A549 (cell line): ENCODE measurements at regions not wholly inside any gene's neighbourhood (a gene's known extent, or its start where the extent isn't known, plus 50 kb on each side); places are given as distances from the start of the nearest gene placed in this dataset.

Experiments used
- CHD2 ChIP-seq: fragments of 150-350 bp; IDR thresholded peaks from 2 replicates; pipeline ENCODE4 v1.6.1; 2014; ENCODE audit warnings: low read length; ENCODE audit not compliant: partially characterized antibody
- GATA3 ChIP-seq: IDR thresholded peaks from 2 replicates; pipeline ENCODE4 v1.6.1; 2012; ENCODE audit warnings: borderline replicate concordance
- MYC ChIP-seq: IDR thresholded peaks from 2 replicates; pipeline ENCODE4 v1.6.1; 2012; ENCODE audit warnings: mild to moderate bottlenecking, inconsistent platforms, low read length, improper control_type of control experiment, borderline replicate concordance
- POLR2A ChIP-seq: IDR thresholded peaks from 2 replicates; pipeline ENCODE4 v1.6.1; 2012; ENCODE audit warnings: mild to moderate bottlenecking, low read length
- RAD21 ChIP-seq, 2 experiments: fragments of >200 bp in 1 of 2; sonication (Bioruptor Twin) in 1 of 2; formaldehyde crosslinking in 1 of 2; IDR thresholded peaks in 1 of 2; conservative IDR thresholded peaks in 1 of 2; 2 replicates in 1 of 2; 3 replicates in 1 of 2; pipeline ENCODE4 v1.6.1; 2012 to 2018; ENCODE audit warnings: inconsistent platforms in 1 of 2
- TF ChIP-seq, protein P1 (sequence below): fragments of 150-350 bp; IDR thresholded peaks from 2 replicates; pipeline ENCODE4 v1.6.1; 2014; ENCODE audit warnings: low read depth, mild to moderate bottlenecking, low read length
- TF ChIP-seq, protein P2 (sequence below): IDR thresholded peaks from 2 replicates; pipeline ENCODE4 v1.6.1; 2012
- TF ChIP-seq, protein P3 (sequence below): fragments of >200 bp; sonication (Bioruptor Twin); formaldehyde crosslinking; IDR thresholded peaks from 3 replicates; pipeline ENCODE4 v1.5.1; 2016
- TF ChIP-seq, protein P4 (sequence below): fragments of 200-600 bp; sonication (generic); IDR thresholded peaks from 2 replicates; pipeline ENCODE4 v1.6.1; 2016; ENCODE audit warnings: antibody characterized with exemption, mild to moderate bottlenecking, moderate library complexity

DNA sequence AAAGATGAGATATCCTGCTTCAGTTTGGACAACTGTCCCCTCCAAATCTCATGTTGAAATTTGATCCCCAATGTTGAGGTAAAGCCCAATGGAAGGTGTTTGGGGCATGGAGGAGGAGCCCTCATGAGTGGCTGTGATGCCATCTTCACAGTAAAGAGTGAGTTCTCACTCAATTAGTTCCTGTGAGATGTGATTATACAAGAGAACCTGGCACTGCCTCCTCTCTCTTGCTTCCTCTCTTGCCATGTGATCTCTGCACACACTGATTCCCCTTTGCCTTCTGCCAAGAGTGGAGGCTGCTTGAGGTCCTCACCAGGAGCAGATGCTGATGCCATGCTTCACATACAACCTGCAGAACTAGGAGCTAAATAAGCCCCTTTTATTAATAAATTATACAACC is 86.9 kb downstream of the HSPH1 start:
- TF ChIP-seq POLR2A (no peak), RAD21 (conservative IDR thresholded peaks at IDR 0.05 in 1 of 2, IDR thresholded peaks at IDR 0.05 in 1 of 2) (no peak), CHD2 (no peak), MYC (no peak), GATA3 (no peak)
- TF ChIP-seq, protein P1, sequence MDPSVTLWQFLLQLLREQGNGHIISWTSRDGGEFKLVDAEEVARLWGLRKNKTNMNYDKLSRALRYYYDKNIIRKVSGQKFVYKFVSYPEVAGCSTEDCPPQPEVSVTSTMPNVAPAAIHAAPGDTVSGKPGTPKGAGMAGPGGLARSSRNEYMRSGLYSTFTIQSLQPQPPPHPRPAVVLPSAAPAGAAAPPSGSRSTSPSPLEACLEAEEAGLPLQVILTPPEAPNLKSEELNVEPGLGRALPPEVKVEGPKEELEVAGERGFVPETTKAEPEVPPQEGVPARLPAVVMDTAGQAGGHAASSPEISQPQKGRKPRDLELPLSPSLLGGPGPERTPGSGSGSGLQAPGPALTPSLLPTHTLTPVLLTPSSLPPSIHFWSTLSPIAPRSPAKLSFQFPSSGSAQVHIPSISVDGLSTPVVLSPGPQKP: no peak
- TF ChIP-seq, protein P2, sequence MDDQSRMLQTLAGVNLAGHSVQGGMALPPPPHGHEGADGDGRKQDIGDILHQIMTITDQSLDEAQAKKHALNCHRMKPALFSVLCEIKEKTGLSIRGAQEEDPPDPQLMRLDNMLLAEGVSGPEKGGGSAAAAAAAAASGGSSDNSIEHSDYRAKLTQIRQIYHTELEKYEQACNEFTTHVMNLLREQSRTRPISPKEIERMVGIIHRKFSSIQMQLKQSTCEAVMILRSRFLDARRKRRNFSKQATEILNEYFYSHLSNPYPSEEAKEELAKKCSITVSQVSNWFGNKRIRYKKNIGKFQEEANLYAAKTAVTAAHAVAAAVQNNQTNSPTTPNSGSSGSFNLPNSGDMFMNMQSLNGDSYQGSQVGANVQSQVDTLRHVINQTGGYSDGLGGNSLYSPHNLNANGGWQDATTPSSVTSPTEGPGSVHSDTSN: no peak
- TF ChIP-seq, protein P3, sequence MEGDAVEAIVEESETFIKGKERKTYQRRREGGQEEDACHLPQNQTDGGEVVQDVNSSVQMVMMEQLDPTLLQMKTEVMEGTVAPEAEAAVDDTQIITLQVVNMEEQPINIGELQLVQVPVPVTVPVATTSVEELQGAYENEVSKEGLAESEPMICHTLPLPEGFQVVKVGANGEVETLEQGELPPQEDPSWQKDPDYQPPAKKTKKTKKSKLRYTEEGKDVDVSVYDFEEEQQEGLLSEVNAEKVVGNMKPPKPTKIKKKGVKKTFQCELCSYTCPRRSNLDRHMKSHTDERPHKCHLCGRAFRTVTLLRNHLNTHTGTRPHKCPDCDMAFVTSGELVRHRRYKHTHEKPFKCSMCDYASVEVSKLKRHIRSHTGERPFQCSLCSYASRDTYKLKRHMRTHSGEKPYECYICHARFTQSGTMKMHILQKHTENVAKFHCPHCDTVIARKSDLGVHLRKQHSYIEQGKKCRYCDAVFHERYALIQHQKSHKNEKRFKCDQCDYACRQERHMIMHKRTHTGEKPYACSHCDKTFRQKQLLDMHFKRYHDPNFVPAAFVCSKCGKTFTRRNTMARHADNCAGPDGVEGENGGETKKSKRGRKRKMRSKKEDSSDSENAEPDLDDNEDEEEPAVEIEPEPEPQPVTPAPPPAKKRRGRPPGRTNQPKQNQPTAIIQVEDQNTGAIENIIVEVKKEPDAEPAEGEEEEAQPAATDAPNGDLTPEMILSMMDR: no peak
- TF ChIP-seq, protein P4, sequence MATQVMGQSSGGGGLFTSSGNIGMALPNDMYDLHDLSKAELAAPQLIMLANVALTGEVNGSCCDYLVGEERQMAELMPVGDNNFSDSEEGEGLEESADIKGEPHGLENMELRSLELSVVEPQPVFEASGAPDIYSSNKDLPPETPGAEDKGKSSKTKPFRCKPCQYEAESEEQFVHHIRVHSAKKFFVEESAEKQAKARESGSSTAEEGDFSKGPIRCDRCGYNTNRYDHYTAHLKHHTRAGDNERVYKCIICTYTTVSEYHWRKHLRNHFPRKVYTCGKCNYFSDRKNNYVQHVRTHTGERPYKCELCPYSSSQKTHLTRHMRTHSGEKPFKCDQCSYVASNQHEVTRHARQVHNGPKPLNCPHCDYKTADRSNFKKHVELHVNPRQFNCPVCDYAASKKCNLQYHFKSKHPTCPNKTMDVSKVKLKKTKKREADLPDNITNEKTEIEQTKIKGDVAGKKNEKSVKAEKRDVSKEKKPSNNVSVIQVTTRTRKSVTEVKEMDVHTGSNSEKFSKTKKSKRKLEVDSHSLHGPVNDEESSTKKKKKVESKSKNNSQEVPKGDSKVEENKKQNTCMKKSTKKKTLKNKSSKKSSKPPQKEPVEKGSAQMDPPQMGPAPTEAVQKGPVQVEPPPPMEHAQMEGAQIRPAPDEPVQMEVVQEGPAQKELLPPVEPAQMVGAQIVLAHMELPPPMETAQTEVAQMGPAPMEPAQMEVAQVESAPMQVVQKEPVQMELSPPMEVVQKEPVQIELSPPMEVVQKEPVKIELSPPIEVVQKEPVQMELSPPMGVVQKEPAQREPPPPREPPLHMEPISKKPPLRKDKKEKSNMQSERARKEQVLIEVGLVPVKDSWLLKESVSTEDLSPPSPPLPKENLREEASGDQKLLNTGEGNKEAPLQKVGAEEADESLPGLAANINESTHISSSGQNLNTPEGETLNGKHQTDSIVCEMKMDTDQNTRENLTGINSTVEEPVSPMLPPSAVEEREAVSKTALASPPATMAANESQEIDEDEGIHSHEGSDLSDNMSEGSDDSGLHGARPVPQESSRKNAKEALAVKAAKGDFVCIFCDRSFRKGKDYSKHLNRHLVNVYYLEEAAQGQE: no peak
